Prostate gland (tissue), 2 donors: ENCODE measurements at regions not wholly inside any gene's neighbourhood (a gene's known extent, or its start where the extent isn't known, plus 50 kb on each side); places are given as distances from the start of the nearest gene placed in this dataset.

Experiments used
- CTCF ChIP-seq, 4 experiments: fragments of 200-600 bp in 2 of 4; fragments of 450-650 bp in 2 of 4; sonication (generic) in 2 of 4; IDR thresholded peaks; 1 replicate in 3 of 4; 2 replicates in 1 of 4; pipeline ENCODE4 v1.5.1; 2016 to 2019; ENCODE audit warnings: antibody characterized with exemption in 4 of 4, mild to moderate bottlenecking in 2 of 4, moderate library complexity in 2 of 4
- POLR2A ChIP-seq: fragments of 450-650 bp; IDR thresholded peaks from one replicate; pipeline ENCODE4 v1.6.1; 2016; ENCODE audit warnings: antibody characterized with exemption, mild to moderate bottlenecking

GRCh38 chr2:176645494-176645893, 376.3 kb downstream of the MTX2 start:
- no peak for TF ChIP-seq CTCF (IDR thresholded peaks at IDR 0.05)
- TF ChIP-seq POLR2A, result no peak
